Fibroblast of villous mesenchyme (primary cell): ENCODE measurements at regions not wholly inside any gene's neighbourhood (a gene's known extent, or its start where the extent isn't known, plus 50 kb on each side); places are given as distances from the start of the nearest gene placed in this dataset.

ENCODE experiments used
- DNase-seq: peaks from one replicate; pipeline ENCODE4 v3.0.0-alpha.2; 2010; ENCODE audit warnings: low read depth
- H3K4me3 ChIP-seq: 2 replicates; pipeline ENCODE4 v1.5.1; 2011; ENCODE audit warnings: low read depth, mild to moderate bottlenecking, low read length
- CTCF ChIP-seq: IDR thresholded peaks from 2 replicates; pipeline ENCODE4 v1.5.1; 2012; ENCODE audit warnings: low read depth, mild to moderate bottlenecking, low read length; ENCODE audit not compliant: insufficient read depth

GRCh38 chr16:79473456-79473855, 127.1 kb downstream of the MAF start:
- no peak for TF ChIP-seq CTCF
- H3K4me3 ChIP-seq = no peak overlapping the region
- DNase-seq = no peak

DNA sequence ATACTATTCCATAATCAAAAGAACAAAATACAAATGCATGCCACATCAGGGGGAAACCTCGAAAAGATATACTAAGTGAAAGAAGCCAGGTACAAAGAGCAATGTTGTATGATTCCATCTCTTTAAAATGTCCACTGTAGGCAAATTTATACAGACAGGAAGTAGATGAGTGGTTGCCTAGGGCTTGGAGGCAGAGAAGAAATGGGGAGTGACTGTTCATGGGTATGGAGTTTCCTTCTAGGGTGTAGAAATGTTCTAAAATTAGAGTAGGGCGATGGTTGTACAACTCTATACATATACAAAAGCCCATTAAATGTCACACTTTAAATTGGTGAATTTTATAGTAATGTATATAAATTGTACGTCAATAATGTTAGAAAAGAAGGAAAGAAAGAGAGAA, 128.1 kb downstream of the MAF start:
- DNase-seq = no peak
- no peak for TF ChIP-seq CTCF

DNA sequence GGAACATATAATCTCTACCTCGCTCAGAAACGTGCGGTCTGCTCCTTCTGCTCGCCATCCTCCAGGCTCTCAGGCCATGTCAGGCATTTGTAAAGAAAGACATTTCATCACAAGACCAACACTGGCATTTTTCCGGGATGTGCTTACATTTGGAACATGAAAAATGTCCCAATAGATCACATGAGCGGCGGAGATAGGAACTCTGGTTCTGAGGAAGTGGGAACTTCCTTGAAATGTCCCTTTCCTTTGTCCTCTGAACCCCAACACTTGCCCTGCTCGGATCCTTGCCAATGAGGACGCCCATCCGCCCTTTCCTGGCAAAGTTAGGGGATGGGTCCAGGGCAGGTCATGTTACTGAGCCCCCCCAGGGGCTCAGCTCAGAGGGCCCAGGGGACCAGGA, 130.5 kb downstream of the MAF start:
- no peak overlapping the region for H3K4me3 ChIP-seq
- no peak for TF ChIP-seq CTCF
- no peak for DNase-seq

More for the DNA sequence above, 128.1 kb downstream of the MAF start:
- H3K4me3 ChIP-seq = no peak overlapping the region

DNA sequence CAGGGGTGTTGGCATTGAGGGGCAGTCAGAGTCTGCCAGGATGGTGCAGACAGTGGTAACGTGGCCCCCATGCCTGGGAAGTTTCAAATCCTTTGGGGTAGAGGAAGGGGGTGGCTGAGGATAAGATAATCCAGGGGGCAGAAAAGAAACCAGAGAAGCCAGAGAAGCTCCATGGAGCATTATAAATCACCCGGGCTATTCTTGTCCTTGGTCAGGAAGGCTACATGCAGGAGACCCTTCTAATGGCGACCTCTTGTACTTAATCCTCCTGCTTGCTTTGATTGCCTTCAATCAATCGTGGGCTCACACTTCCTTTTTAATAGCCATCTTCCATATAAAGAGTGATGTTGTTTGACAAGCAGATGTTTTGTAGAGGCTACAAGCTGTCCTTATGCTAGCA, 131.9 kb downstream of the MAF start:
- TF ChIP-seq CTCF = no peak
- H3K4me3 ChIP-seq = no peak overlapping the region
- no peak for DNase-seq

- TF ChIP-seq CTCF = no peak
- H3K4me3 ChIP-seq = no peak overlapping the region
- DNase-seq = no peak
Observed at GRCh38 chr16:79468121-79468552, 132.4 kb downstream of the MAF start.

- DNase-seq = no peak
- TF ChIP-seq CTCF = no peak
- H3K4me3 ChIP-seq = no peak overlapping the region
Observed at GRCh38 chr16:79466111-79466510, 134.4 kb downstream of the MAF start.

- DNase-seq = no peak
Observed at GRCh38 chr16:79463841-79464240, 136.7 kb downstream of the MAF start.

More at GRCh38 chr16:79463841-79464240, 136.7 kb downstream of the MAF start:
- no peak for TF ChIP-seq CTCF
- no peak overlapping the region for H3K4me3 ChIP-seq
